NCI-H1694 (cell line): ENCODE measurements at regions not wholly inside any gene's neighbourhood (a gene's known extent, or its start where the extent isn't known, plus 50 kb on each side); places are given as distances from the start of the nearest gene placed in this dataset.

Source experiments
- DNase-seq: peaks from one replicate; lab custom pipeline; 2025; lab: John Stamatoyannopoulos, UW

DNA sequence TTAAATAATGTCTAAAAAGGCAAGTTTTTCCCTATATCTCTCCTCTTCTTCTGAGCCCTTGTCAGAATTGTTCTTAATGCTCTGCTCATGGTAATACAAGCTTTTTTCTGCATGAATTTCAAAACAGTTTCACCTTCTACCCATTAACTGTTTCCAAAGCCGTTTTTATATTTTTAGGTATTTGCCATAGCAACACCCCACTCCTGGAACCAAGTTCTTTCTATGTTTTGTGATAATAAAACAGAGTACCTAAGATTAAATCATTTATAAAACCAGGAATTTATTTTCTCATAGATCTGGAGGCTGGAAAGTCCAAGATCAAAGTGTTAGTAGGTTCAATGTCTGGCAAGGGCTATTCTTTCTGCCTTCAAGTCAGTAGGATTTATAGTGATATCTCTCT is 497.4 kb downstream of the ETS1 start:
- DNase-seq: no peak

GRCh38 chr11:128086794-128087193 is 500.6 kb downstream of the ETS1 start:
- DNase-seq: no peak

GRCh38 chr11:128085276-128085675 is 502.1 kb downstream of the ETS1 start:
- DNase-seq: no peak

GRCh38 chr11:128082574-128082973 is 504.8 kb downstream of the ETS1 start:
- DNase-seq: no peak

DNA sequence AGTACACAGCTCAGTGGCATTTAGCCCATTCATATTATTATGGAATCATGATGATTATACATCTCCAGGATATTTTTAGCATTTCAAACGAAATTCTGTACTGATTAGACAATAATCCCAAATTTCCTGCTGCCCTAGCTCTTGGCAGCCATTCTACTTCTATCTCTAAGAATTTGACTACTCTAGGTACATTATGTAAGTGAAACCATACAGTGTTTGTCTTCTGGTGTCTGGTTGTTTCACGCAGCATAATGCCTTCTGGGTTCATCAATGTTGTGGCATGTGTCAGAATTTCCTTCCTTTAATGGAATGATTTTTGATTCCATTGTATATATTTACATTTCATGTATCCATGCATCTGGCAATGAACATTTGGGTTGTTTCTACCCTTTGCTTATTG is 517.7 kb downstream of the ETS1 start:
- no peak for DNase-seq

DNA sequence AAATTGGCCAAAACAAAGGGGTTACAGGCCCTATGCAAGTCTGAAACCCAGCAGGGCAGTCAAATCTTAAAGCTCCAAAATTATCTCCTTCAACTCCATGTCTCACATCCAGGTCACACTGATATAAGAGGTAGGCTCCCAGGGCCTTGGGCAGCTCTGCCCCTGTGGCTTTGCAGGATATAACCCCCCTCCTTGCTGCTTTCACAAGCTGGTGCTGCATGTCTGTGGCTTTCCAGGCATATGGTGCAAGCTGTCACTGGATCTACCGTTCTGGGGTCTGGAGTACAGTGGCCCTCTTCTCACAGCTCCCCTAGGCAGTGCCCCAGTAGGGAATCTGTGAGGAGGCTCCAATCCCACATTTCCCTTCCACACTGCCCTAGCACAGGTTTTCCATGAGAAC is 519.6 kb downstream of the ETS1 start:
- no peak for DNase-seq

GRCh38 chr11:128066399-128066798 is 521.0 kb downstream of the ETS1 start:
- DNase-seq: no peak

DNA sequence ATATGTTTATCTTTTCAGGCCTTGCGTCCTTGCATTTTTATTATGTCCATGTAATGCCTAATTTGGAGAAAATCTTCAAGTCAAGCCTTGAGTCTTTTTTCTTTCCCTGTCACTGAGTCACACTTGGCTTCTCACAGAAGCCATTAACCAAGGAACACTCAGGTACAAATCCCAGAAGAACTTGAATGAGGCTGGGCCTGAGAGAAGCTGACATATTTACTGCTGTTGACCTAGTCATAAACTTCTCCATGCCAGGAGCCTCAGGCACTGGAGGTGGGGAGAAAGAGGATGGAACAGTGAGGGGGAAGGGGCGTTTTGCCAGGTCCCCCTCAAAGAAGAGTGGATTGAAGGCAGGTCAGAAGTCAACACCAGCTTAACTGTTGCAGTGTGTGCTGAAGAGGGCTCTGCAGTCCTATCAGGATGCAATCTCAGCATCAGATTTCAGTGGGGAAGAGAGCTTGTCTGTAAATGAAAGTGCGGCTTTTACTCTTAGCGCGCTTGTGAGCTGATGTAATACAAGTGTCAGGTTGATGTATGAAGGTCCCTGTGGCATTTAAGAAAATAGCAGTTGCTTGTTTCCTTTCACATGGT is 526.0 kb downstream of the ETS1 start:
- no peak for DNase-seq

DNA sequence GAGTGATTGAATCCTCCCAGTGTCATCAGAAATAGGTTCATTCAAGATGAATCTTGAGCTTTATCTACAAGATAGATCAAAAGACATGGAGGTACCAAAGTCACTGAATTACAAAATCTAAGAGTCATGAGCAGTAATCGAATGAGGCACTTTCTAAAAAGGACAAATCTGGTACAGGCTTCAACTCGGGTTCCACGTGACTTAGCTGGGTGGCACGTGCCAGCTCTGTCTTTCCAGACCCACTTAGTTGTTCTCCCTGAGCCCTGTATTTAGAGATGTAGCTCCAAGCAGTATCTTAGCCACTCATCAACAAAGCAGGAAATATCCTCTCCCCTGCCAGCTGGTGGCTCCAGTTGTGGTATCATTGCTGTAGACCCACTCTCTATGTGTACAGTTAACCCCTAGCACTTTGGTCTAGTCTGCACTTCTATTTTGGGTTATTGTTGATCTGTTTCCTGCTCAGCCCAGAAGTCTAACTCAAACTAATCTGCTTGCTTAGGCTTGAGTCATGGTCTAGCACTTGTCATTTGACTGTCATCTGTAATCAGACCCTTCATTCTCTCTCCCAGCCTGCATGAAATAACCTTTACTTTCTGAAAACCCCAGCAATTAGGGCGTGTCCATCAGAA is 528.7 kb downstream of the ETS1 start:
- no peak for DNase-seq

DNA sequence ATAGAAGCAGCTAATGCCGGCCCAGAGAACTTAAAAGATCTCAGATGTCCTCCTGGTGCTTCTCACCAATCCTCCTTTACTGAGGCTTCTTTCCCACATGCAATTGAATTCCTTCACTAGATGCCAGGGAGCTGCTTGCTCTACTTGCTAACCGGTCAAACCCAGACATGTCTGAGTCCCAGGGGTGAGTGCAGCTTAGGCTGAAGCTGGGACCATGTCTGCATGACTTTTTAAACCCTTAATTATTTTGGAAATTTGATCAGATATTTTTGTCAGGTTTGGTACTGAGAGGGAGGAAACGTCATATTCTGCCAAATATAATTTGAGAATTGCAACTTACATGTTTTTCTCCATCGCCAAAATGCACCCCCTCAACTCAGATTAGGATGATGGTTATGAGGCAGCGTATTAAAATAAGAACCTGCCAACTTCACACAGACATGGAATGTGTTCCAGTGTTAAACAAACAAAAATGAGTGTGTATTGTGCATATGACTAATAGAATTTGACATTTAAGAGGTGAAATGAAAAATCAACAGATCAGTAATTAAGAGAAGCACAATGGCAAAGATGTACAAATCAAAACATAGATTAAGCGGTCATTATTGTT is 529.5 kb downstream of the ETS1 start:
- DNase-seq: no peak

- DNase-seq: no peak
These were observed 531.7 kb downstream of the ETS1 start for GRCh38 chr11:128055576-128056217.

DNA sequence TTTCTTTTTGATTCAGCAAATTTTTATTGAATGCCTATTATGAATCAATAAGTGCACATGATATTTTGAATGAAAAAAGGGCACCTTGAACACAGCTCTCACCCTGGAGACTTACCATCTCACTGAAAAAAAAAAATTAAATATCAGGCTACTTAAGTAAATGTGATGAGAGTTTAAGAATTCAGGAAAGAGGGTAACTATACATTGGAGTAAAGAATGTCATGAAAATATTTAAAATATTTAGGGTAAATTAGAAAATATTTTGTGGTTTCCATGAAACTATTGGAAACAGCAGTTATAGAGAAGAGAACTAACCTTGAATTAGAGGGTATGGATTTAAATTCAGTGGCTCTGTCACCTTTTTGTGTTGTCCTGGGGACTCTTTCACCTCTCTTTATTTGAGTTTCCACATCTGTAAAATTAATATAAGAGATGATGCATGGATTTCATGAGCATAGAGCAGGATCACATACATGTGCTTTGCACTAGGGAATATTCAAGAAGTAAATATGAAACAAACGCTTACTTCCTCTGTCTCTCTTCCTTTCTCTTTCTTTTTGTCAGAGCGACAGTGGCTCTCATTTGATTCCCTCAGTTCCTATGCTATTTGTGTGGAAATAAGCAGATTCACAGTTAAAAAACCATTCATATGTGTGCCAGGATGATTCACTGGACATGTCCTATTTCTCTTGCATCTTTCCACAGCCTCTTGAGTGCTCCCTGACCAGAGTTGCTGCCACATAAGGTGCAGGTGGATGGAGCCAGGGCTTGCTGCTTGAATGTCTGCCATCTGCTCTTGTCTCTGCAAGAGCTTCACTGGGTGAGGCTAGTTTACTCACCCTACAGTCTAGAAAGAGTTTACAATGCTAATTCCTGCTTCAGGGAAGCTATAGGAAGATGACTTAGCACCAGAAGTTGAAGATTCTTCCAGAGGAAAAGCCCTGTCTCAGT is 533.1 kb downstream of the ETS1 start:
- DNase-seq: no peak

GRCh38 chr11:128052912-128053641 is 534.3 kb downstream of the ETS1 start:
- no peak for DNase-seq

- no peak for DNase-seq
These were observed 539.2 kb downstream of the ETS1 start for GRCh38 chr11:128048121-128048520.

- DNase-seq: no peak
These were observed 540.3 kb downstream of the ETS1 start for GRCh38 chr11:128047026-128047425.

GRCh38 chr11:128046213-128046612 is 541.1 kb downstream of the ETS1 start:
- no peak for DNase-seq

- no peak for DNase-seq
These were observed 542.1 kb downstream of the ETS1 start for GRCh38 chr11:128045094-128045725.

GRCh38 chr11:128042290-128042751 is 545.0 kb downstream of the ETS1 start:
- DNase-seq: no peak

- DNase-seq: no peak
These were observed 546.8 kb downstream of the ETS1 start for GRCh38 chr11:128040603-128041002.

DNA sequence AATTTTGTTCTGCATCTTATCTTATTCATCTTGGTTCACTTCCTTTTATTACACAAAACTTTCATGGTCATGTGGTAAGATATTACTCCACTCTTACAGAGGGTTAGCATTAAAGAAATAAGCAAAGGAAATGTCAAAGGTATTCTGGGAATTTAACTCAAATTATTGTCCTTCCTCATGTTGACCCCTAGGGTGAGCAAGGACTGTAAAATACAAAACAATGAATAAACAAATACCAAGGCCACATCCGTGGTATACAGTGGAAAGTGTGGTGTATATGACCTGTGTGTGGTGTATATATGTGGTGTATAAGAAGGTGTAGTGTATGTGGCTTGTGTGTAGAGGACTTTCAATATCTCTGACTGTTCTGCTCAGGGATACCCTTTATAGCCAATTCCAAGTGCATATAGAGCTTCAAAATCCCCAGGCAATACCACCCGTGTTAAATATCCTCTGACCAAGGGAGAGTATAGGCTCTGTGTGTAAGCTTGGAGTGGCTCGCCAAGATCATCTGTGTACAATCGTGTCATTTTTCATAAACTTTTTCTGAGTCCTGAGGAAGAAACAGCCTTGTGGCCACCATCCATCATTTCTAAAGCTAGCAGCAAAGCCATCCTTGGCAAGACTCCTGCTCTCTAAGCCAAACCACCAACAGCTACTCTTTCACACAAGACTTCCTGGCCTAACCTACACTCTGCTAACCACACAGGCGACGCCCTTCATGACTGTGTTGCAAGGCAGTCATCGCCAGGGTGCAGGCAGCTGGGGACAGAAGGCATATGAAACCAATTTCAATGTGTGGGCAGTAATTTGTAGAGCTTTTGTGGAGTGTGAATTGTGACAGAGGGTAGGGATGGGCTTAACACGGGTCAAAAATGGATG is 548.0 kb downstream of the ETS1 start:
- no peak for DNase-seq
